ENCODE measurements at regions not wholly inside any gene's neighbourhood (a gene's known extent, or its start where the extent isn't known, plus 50 kb on each side); places are given as distances from the start of the nearest gene placed in this dataset.

- TF ChIP-seq CTCF (IDR thresholded peaks at IDR 0.05; ENCODE audit: insufficient read depth, low read depth, low read length) (no peak), EZH2 (IDR thresholded peaks at IDR 0.05; ENCODE audit: insufficient read depth, low read length) (no peak)
These were observed 511.6 kb downstream of the CDH26 start for GRCh38 chr20:60469829-60470228.

Measured in astrocyte (in vitro differentiated cells and primary cell).